Lower lobe of right lung (tissue), 2 donors: ENCODE measurements at regions not wholly inside any gene's neighbourhood (a gene's known extent, or its start where the extent isn't known, plus 50 kb on each side); places are given as distances from the start of the nearest gene placed in this dataset.
"Not testable (repeated sequence)": the region's sequence is repeated elsewhere in the genome, so short reads cannot be mapped to it uniquely, and the experiment has no call there.

Experiments
- ATAC-seq, 2 donors: fragments of 200-7000 bp; cut with Tn5 transposase; one replicate each; pipeline ENCODE4 v1.9.1; 2020 to 2022; ENCODE audit warnings: mild to moderate bottlenecking in 2 of 2, moderate library complexity in 2 of 2
- DNase-seq: peaks from one replicate; pipeline ENCODE4 v3.0.0-alpha.2; 2020
- H3K27ac ChIP-seq: fragments of 200-600 bp; one replicate; pipeline ENCODE4 v1.8.0; 2022
- H3K27me3 ChIP-seq: fragments of 200-600 bp; one replicate; pipeline ENCODE4 v1.8.0; 2022; ENCODE audit warnings: low read depth
- H3K36me3 ChIP-seq: fragments of 200-600 bp; one replicate; pipeline ENCODE4 v1.8.0; 2022; ENCODE audit warnings: mild to moderate bottlenecking
- H3K4me1 ChIP-seq: fragments of 200-600 bp; one replicate; pipeline ENCODE4 v1.8.0; 2022
- H3K4me3 ChIP-seq: fragments of 200-600 bp; one replicate; pipeline ENCODE4 v1.8.0; 2022; ENCODE audit warnings: mild to moderate bottlenecking
- H3K9me3 ChIP-seq: fragments of 200-600 bp; one replicate; pipeline ENCODE4 v1.8.0; 2022
- intact Hi-C: fragments of 100-400 bp; cut with DNase I; formaldehyde crosslinking; loops from one replicate; pipeline ENCODE4 v1.11.0; 2022
- TF ChIP-seq, protein P1 (sequence below): fragments of 200-600 bp; IDR thresholded peaks from one replicate; pipeline ENCODE4 v1.8.0; 2022; ENCODE audit warnings: antibody characterized with exemption, mild to moderate bottlenecking
- donor health status: DM: no; HTN: yes; CAD: no; lungs with severe emphysema.

GRCh38 chrX:45801554-45801953 is 600.9 kb upstream of the DIPK2B start:
- Histone ChIP-seq H3K4me3 (no peak overlapping the region), H3K4me1 (no peaks in the 10 kb centered on the region), H3K27me3 (no peaks in the 10 kb centered on the region), H3K27ac (no peak overlapping the region), H3K36me3 (no peaks in the 10 kb centered on the region), H3K9me3 (no peaks in the 10 kb centered on the region)
- DNase-seq (no peak), ATAC-seq (peak; percentile 58 to 65)
- intact Hi-C loops = no loop called here
- TF ChIP-seq, protein P1, sequence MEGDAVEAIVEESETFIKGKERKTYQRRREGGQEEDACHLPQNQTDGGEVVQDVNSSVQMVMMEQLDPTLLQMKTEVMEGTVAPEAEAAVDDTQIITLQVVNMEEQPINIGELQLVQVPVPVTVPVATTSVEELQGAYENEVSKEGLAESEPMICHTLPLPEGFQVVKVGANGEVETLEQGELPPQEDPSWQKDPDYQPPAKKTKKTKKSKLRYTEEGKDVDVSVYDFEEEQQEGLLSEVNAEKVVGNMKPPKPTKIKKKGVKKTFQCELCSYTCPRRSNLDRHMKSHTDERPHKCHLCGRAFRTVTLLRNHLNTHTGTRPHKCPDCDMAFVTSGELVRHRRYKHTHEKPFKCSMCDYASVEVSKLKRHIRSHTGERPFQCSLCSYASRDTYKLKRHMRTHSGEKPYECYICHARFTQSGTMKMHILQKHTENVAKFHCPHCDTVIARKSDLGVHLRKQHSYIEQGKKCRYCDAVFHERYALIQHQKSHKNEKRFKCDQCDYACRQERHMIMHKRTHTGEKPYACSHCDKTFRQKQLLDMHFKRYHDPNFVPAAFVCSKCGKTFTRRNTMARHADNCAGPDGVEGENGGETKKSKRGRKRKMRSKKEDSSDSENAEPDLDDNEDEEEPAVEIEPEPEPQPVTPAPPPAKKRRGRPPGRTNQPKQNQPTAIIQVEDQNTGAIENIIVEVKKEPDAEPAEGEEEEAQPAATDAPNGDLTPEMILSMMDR = peak; percentile 34

DNA sequence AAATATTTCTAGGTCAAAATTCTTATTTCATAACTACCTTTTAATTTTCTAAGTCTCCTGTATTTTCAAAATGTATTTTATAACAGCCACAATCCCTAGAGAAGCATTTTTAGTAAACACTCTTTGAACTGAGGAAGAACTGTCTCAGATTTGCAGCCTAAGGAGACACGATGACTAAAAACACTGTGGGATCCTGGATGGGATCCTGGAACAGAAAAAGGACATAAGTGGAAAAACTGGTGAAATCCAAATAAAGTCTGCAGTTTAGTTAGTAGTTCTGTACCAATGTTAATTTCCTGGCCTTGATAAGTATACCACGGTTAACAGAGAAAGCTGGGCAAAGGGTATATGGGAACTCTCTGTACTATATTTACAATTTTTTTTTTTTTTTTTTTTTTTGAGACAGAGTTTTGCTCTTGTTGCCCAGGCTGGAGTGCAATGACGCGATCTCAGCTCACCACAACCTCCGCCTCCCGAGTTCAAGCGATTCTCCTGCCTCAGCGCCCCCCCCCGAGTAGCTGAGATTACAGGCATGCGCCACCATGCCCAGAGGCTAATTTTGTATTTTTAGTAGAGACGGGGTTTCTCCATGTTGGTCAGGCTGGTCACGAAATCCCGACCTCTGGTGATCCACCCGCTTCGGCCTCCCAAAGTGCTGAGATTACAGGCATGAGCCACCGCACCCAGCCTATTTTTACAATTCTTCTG is 600.2 kb upstream of the DIPK2B start:
- H3K4me1 ChIP-seq, intact Hi-C loops, H3K27ac ChIP-seq, H3K9me3 ChIP-seq, H3K27me3 ChIP-seq, ATAC-seq, H3K4me3 ChIP-seq, H3K36me3 ChIP-seq, DNase-seq: not testable (repeated sequence)

DNA sequence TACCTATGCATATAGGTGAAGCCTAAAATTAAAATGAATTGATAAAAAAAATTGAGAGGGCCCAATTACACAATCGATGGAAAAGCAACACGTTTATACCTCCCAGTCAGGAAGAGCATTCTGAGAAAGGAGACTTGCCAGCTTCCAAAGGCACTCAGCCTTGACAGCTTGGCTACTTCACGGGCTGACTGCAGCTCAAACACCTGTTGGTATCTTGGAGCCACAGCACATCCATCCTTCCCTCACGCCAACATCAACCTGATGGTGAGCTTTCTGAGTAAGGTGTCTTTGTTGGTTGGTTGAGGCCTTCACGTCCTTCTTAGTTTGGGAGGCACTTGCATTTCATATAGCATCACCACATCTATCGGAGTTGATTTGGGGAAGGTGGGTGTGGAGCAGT is 598.9 kb upstream of the DIPK2B start:
- Histone ChIP-seq H3K27me3 (no peaks in the 10 kb centered on the region), H3K4me3 (no peak overlapping the region), H3K27ac (no peak overlapping the region), H3K4me1 (no peaks in the 10 kb centered on the region), H3K36me3 (no peaks in the 10 kb centered on the region), H3K9me3 (no peaks in the 10 kb centered on the region)
- intact Hi-C loops = no loop called here
- DNase-seq (no peak), ATAC-seq (no peak)
- TF ChIP-seq, protein P1 = no peak

DNA sequence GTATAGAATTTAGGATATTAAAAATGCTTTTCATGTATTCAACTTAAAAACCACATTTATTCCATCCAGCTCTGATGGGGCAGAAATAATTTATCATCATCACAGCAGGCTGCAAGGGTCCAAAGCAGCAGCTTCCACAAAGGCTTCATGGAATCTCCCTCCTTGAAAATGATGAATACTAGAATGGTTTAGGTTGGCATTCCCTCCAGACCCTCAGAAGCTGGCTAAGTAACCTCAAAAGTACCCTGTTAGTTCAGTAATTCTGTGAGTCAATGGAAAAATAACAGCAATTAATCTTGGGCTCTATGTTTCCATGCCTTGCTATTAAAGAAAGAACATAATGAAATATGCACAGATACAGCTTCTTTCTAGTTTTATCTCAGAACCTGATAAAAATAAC is 594.9 kb upstream of the DIPK2B start:
- ATAC-seq = no peak
- intact Hi-C loops = no loop called here
- DNase-seq = no peak

GRCh38 chrX:45794995-45795337 is 594.3 kb upstream of the DIPK2B start:
- no peaks in the 10 kb centered on the region for H3K27me3 ChIP-seq
- no peak overlapping the region for H3K4me3 ChIP-seq
- no peak overlapping the region for H3K27ac ChIP-seq
- no peaks in the 10 kb centered on the region for H3K36me3 ChIP-seq
- H3K9me3 ChIP-seq = no peaks in the 10 kb centered on the region
- intact Hi-C loops = no loop called here
- TF ChIP-seq, protein P1 = no peak
- DNase-seq = no peak
- H3K4me1 ChIP-seq = no peaks in the 10 kb centered on the region
- no peak for ATAC-seq

More for the DNA sequence above, 594.9 kb upstream of the DIPK2B start:
- Histone ChIP-seq H3K4me3 (no peak overlapping the region), H3K4me1 (no peaks in the 10 kb centered on the region), H3K27me3 (no peaks in the 10 kb centered on the region), H3K27ac (no peak overlapping the region), H3K36me3 (no peaks in the 10 kb centered on the region), H3K9me3 (no peaks in the 10 kb centered on the region)
- TF ChIP-seq, protein P1 = no peak

- ATAC-seq = no peak
- H3K4me1 ChIP-seq = no peaks in the 10 kb centered on the region
- TF ChIP-seq, protein P1 = no peak
- H3K27me3 ChIP-seq = no peaks in the 10 kb centered on the region
- no peak overlapping the region for H3K27ac ChIP-seq
- DNase-seq = no peak
- intact Hi-C loops = no loop called here
- no peak overlapping the region for H3K4me3 ChIP-seq
- no peaks in the 10 kb centered on the region for H3K36me3 ChIP-seq
- H3K9me3 ChIP-seq = no peaks in the 10 kb centered on the region
These were observed 593.8 kb upstream of the DIPK2B start for GRCh38 chrX:45794323-45794994.
